ENCODE measurements at regions not wholly inside any gene's neighbourhood (a gene's known extent, or its start where the extent isn't known, plus 50 kb on each side); places are given as distances from the start of the nearest gene placed in this dataset.

GRCh38 chr13:73701160-73701559, 433.0 kb downstream of the KLF12 start:
- TF ChIP-seq CTCF (IDR thresholded peaks at IDR 0.05) (no peak), POLR2A (IDR thresholded peaks at IDR 0.05; ENCODE audit: low read depth) (no peak), POLR2AphosphoS5 (IDR thresholded peaks at IDR 0.05) (no peak)

Measured in esophagus muscularis mucosa (tissue), 3 donors.